ENCODE measurements at regions not wholly inside any gene's neighbourhood (a gene's known extent, or its start where the extent isn't known, plus 50 kb on each side); places are given as distances from the start of the nearest gene placed in this dataset.

- H3K36me3 Mint-ChIP-seq, result no peaks in the 10 kb centered on the region
- no peak overlapping the region for H3K27ac Mint-ChIP-seq
- no peak overlapping the region for H3K4me3 Mint-ChIP-seq
- peaks cover 0 to 4% (median 3%) of the 10 kb centered on the region in 3 donors for H3K9me3 Mint-ChIP-seq
- H3K4me1 Mint-ChIP-seq, result no peaks in the 10 kb centered on the region
- no peaks in the 10 kb centered on the region for H3K27me3 Mint-ChIP-seq
These were observed 981.0 kb downstream of the SUCLG1 start for GRCh38 chr2:83478037-83478436.

- Mint-ChIP-seq H3K27ac (peak overlapping the region in 1 of 3 donors; percentile 3), H3K4me1 (no peaks in the 10 kb centered on the region), H3K9me3 (peaks cover 0 to 6% (median 2%) of the 10 kb centered on the region in 3 donors), H3K27me3 (no peaks in the 10 kb centered on the region), H3K36me3 (no peaks in the 10 kb centered on the region), H3K4me3 (no peak overlapping the region)
These were observed 983.7 kb downstream of the SUCLG1 start for GRCh38 chr2:83475371-83475770.

DNA sequence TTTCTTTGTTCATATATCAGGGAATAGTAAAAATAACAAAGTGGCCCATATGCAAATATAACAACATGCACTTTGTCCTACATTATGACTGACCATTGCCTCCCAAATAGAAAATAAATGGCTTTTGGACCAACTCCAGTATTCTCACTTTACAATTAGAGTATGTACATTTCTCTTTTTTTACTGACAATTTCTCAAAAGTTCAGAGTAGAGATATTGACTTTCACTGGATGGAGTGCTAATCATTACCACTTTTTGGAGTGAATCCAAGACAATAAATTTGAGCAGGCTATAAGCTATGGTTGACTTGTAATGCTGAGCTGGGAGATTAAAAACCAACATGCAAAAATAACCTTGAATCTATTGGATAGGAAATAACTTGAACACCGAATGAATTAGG lies 987.4 kb downstream of the SUCLG1 start:
- peaks cover 0 to 10% (median 7%) of the 10 kb centered on the region in 3 donors for H3K9me3 Mint-ChIP-seq
- no peak overlapping the region for H3K27ac Mint-ChIP-seq
- no peak overlapping the region for H3K4me3 Mint-ChIP-seq
- no peaks in the 10 kb centered on the region for H3K4me1 Mint-ChIP-seq
- no peaks in the 10 kb centered on the region for H3K27me3 Mint-ChIP-seq
- H3K36me3 Mint-ChIP-seq, result no peaks in the 10 kb centered on the region

GRCh38 chr2:83470928-83471327 lies 988.2 kb downstream of the SUCLG1 start:
- Mint-ChIP-seq H3K4me1 (no peaks in the 10 kb centered on the region), H3K27me3 (no peaks in the 10 kb centered on the region), H3K36me3 (no peaks in the 10 kb centered on the region), H3K4me3 (no peak overlapping the region), H3K27ac (no peak overlapping the region), H3K9me3 (peaks cover 0 to 10% (median 7%) of the 10 kb centered on the region in 3 donors)

DNA sequence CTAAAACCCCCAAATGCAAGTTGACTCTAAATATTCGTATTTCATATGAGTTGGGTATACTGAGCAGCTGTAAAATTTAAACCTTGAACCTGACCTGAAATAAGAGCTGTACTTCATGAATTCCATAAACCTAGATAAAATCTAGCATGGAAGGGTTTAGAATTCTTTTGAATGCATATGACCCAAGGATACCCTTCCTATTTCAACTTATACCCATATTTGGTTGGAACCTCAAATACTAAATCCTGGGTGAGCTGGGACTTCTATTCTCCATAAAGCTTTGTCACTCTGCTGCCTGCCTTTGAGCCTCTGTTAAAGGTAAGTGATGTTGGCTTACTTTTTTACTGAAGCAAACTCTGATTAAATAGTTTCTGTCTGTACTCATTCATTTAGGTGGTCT lies 994.6 kb downstream of the SUCLG1 start:
- Mint-ChIP-seq H3K4me3 (no peak overlapping the region), H3K36me3 (no peaks in the 10 kb centered on the region), H3K27ac (no peak overlapping the region), H3K9me3 (peaks cover 0 to 9% (median 8%) of the 10 kb centered on the region in 3 donors), H3K27me3 (no peaks in the 10 kb centered on the region), H3K4me1 (no peaks in the 10 kb centered on the region)

- H3K27me3 Mint-ChIP-seq, result no peaks in the 10 kb centered on the region
- peak overlapping the region in 1 of 3 donors; percentile 39 for H3K27ac Mint-ChIP-seq
- H3K36me3 Mint-ChIP-seq, result no peaks in the 10 kb centered on the region
- no peak overlapping the region for H3K4me3 Mint-ChIP-seq
- H3K4me1 Mint-ChIP-seq, result no peaks in the 10 kb centered on the region
- peaks cover 0 to 10% (median 4%) of the 10 kb centered on the region in 3 donors for H3K9me3 Mint-ChIP-seq
These were observed 996.2 kb downstream of the SUCLG1 start for GRCh38 chr2:83462881-83463280.

- H3K27me3 Mint-ChIP-seq, result no peaks in the 10 kb centered on the region
- peaks cover 0 to 11% (median 2%) of the 10 kb centered on the region in 3 donors for H3K9me3 Mint-ChIP-seq
- no peak overlapping the region for H3K4me3 Mint-ChIP-seq
- no peak overlapping the region for H3K27ac Mint-ChIP-seq
- H3K36me3 Mint-ChIP-seq, result no peaks in the 10 kb centered on the region
- H3K4me1 Mint-ChIP-seq, result no peaks in the 10 kb centered on the region
These were observed 997.9 kb downstream of the SUCLG1 start for GRCh38 chr2:83461135-83461534.

- Mint-ChIP-seq H3K36me3 (no peaks in the 10 kb centered on the region), H3K27ac (no peak overlapping the region), H3K4me3 (no peak overlapping the region), H3K4me1 (no peaks in the 10 kb centered on the region), H3K27me3 (no peaks in the 10 kb centered on the region), H3K9me3 (peaks cover 0 to 14% (median 2%) of the 10 kb centered on the region in 3 donors)
These were observed 999.6 kb downstream of the SUCLG1 start for GRCh38 chr2:83459456-83459855.

DNA sequence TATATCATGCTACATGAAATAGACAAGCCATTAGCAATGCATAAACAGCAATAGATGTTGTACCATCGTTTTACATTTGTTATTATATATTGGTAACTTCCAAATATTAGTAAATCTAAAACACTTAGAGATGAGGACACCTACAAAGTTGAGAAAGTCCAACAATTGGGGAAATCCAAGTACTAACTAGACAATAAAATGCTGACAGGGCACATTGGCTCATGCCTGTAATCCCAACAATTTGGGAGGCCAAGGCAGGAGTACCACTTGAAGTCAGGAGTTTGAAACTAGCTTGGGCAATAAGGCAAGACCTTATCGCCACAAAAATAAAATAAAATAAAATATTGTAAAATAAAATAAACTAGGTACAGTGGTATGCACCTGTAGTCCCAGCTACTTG lies 1023.1 kb downstream of the SUCLG1 start:
- no peaks in the 10 kb centered on the region for H3K4me1 Mint-ChIP-seq

GRCh38 chr2:83420993-83421392 lies 1038.1 kb downstream of the SUCLG1 start:
- Mint-ChIP-seq H3K27me3 (no peaks in the 10 kb centered on the region), H3K4me3 (no peak overlapping the region), H3K4me1 (no peaks in the 10 kb centered on the region), H3K9me3 (peaks cover 3 to 12% (median 9%) of the 10 kb centered on the region in 3 donors), H3K36me3 (no peaks in the 10 kb centered on the region), H3K27ac (no peak overlapping the region)

More for the DNA sequence above, 1023.1 kb downstream of the SUCLG1 start:
- Mint-ChIP-seq H3K36me3 (no peaks in the 10 kb centered on the region), H3K27me3 (no peaks in the 10 kb centered on the region), H3K9me3 (peaks cover 6 to 7% (median 6%) of the 10 kb centered on the region in 3 donors), H3K4me3 (no peak overlapping the region), H3K27ac (no peak overlapping the region)

GRCh38 chr2:83394134-83394904 lies 1064.8 kb downstream of the SUCLG1 start:
- H3K4me1 Mint-ChIP-seq, result no peaks in the 10 kb centered on the region
- no peaks in the 10 kb centered on the region for H3K36me3 Mint-ChIP-seq
- peak overlapping the region in 1 of 3 donors; percentile 39 for H3K27ac Mint-ChIP-seq
- H3K9me3 Mint-ChIP-seq, result peaks cover 0 to 2% (median 0%) of the 10 kb centered on the region in 3 donors
- no peak overlapping the region for H3K4me3 Mint-ChIP-seq
- H3K27me3 Mint-ChIP-seq, result no peaks in the 10 kb centered on the region

DNA sequence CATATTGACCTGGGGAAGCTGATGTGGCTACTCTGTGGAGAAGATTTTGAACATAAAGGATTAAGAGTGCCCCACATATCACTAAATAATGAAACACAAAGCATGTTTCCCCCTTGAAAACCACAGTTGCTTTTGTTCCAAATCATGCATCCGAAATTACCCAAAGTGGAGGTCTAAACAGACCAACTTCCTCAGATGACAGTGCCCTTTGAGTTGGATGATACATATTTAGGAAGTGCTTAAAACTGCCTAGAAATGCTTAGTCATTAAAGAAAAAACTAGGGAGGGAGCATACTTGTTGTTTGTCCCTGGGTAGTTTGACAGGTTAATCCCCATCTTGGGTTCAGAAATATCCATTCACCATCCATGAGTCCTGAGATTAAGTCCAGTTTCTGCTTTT lies 1070.3 kb downstream of the SUCLG1 start:
- Mint-ChIP-seq H3K27ac (no peak overlapping the region), H3K4me3 (no peak overlapping the region), H3K9me3 (peaks cover 0 to 5% (median 4%) of the 10 kb centered on the region in 3 donors), H3K27me3 (no peaks in the 10 kb centered on the region), H3K36me3 (no peaks in the 10 kb centered on the region), H3K4me1 (no peaks in the 10 kb centered on the region)

DNA sequence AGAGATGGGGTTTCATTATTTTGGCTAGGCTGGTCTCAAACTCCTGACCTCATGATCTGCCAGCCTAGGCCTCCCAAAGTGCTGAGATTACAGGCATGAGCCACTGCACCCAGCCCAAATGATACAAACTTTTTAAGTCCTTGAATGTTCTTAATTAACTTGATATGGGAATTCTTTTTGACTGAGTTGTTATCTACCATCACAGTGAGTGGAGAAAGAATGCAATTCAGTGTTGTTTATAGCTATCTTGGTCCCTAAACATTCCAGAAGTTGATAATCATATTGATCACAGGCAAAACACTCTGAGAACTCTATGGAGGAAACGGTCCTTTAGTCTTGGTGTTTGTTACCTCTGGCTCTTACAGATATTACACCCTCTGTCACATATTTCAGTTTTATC lies 1072.5 kb downstream of the SUCLG1 start:
- Mint-ChIP-seq H3K27ac (no peak overlapping the region), H3K9me3 (peaks cover 2 to 9% (median 4%) of the 10 kb centered on the region in 3 donors), H3K36me3 (no peaks in the 10 kb centered on the region), H3K4me1 (no peaks in the 10 kb centered on the region), H3K27me3 (no peaks in the 10 kb centered on the region), H3K4me3 (no peak overlapping the region)

- Mint-ChIP-seq H3K4me3 (no peak overlapping the region), H3K36me3 (no peaks in the 10 kb centered on the region), H3K27me3 (no peaks in the 10 kb centered on the region), H3K27ac (no peak overlapping the region), H3K9me3 (peaks cover 3 to 18% (median 10%) of the 10 kb centered on the region in 3 donors), H3K4me1 (no peaks in the 10 kb centered on the region)
These were observed 1080.2 kb downstream of the SUCLG1 start for GRCh38 chr2:83378921-83379320.

DNA sequence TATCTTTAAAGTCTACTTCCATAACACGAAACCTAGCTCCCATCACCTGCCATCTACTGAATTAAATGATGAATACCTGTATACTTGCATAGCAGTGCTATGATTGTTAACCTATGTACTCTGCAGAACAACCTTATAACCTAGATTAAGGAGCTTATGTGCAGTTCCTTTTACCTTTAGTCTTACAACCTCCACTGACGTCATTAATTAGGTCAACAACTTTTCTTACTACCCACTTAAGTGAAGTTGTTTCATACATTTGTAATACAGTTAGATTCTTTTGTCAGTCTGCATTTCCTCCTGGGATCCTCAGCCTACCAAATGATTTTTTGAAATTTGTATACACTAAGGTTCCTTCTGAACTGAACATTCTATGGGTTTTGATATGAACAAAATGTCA lies 1082.3 kb downstream of the SUCLG1 start:
- H3K36me3 Mint-ChIP-seq, result no peaks in the 10 kb centered on the region
- no peaks in the 10 kb centered on the region for H3K4me1 Mint-ChIP-seq
- no peak overlapping the region for H3K4me3 Mint-ChIP-seq
- H3K27ac Mint-ChIP-seq, result no peak overlapping the region
- H3K9me3 Mint-ChIP-seq, result peaks cover 3 to 12% (median 8%) of the 10 kb centered on the region in 3 donors
- no peaks in the 10 kb centered on the region for H3K27me3 Mint-ChIP-seq

DNA sequence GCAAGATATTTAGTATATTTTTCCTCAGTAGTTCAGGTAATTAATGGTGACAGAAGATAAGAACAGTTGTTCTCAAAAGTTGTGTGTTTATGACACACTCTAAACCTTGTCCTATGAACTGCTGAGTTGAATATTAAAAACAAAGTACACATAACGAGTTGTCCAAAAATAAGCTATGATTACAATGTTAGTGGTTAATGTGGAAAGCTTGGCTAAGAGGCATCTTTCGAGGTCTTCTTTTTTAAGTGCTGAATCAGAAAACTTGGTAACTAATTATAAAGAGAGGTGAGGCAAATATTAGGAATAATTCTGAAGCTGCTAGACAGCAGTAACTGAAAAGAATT lies 1088.7 kb downstream of the SUCLG1 start:
- peaks cover 0 to 2% (median 1%) of the 10 kb centered on the region in 3 donors for H3K9me3 Mint-ChIP-seq
- H3K27ac Mint-ChIP-seq, result no peak overlapping the region
- no peaks in the 10 kb centered on the region for H3K27me3 Mint-ChIP-seq
- no peaks in the 10 kb centered on the region for H3K4me1 Mint-ChIP-seq
- H3K4me3 Mint-ChIP-seq, result no peak overlapping the region
- H3K36me3 Mint-ChIP-seq, result no peaks in the 10 kb centered on the region
